Right cardiac atrium (tissue), 5 donors: ENCODE measurements at regions not wholly inside any gene's neighbourhood (a gene's known extent, or its start where the extent isn't known, plus 50 kb on each side); places are given as distances from the start of the nearest gene placed in this dataset.

ENCODE experiments used
- ATAC-seq, 2 donors: fragments of 200-7000 bp; cut with Tn5 transposase; one replicate each; pipeline versions ENCODE4 v1.8.0 to v1.9.1; 2020; ENCODE audit warnings: moderate library complexity in 2 of 2, mild to moderate bottlenecking in 1 of 2
- DNase-seq, 3 donors: peaks; one replicate each; pipeline ENCODE4 v3.0.0-alpha.2; 2020
- H3K27ac ChIP-seq: one replicate; pipeline ENCODE4 v1.5.1; 2013; ENCODE audit warnings: mild to moderate bottlenecking, low read length, control low read depth, moderate library complexity
- H3K27me3 ChIP-seq: one replicate; pipeline ENCODE4 v1.6.1; 2013; ENCODE audit not compliant: control insufficient read depth, insufficient read depth
- H3K4me1 ChIP-seq: one replicate; pipeline ENCODE4 v1.6.1; 2013; ENCODE audit warnings: low read length; ENCODE audit not compliant: control insufficient read depth, insufficient read depth
- H3K4me3 ChIP-seq: one replicate; pipeline ENCODE4 v1.5.1; 2013; ENCODE audit warnings: low read length, control low read depth
- H3K9me3 ChIP-seq: one replicate; pipeline ENCODE4 v1.6.1; 2013; ENCODE audit warnings: low read length; ENCODE audit not compliant: control insufficient read depth
- WGBS: extraction: QIAGEN DNeasy Blood & Tissue Kit; methylation state at CpG from one replicate; pipeline ENCODE4 v1.1.7; 2013; 5-methylcytosine and 5-hydroxymethylcytosine counted together
- intact Hi-C, 4 donors: fragments of 100-400 bp; cut with DNase I; formaldehyde crosslinking; loops; one replicate each; pipeline versions ENCODE4 v1.11.0 to v1.14.0; 2022 to 2023
- donor health status: healthy with polysubstance abuse.
- donor health status: DM: no; HTN: yes; CAD: no.
- donor health status: DM: no; HTN: no; CAD: no.
- donor health status: DM: no; HTN: yes; CAD: no; lungs with severe emphysema.
- donor health status: DM: yes; HTN: yes; CAD: no.

GRCh38 chr18:45539491-45539891 lies 75.8 kb upstream of the SLC14A2 start:
- WGBS: 85% methylated on average over 5 of the region's 5 CpGs
- no peak for ATAC-seq
- intact Hi-C loops: no loop called here
- Histone ChIP-seq H3K27me3 (no peaks in the 10 kb centered on the region), H3K4me1 (no peaks in the 10 kb centered on the region), H3K9me3 (no peaks in the 10 kb centered on the region), H3K4me3 (no peak overlapping the region), H3K27ac (no peak overlapping the region)
- no peak for DNase-seq

- ATAC-seq (no peak), DNase-seq (no peak)
- Histone ChIP-seq H3K27me3 (no peaks in the 10 kb centered on the region), H3K4me3 (no peak overlapping the region), H3K9me3 (no peaks in the 10 kb centered on the region), H3K27ac (no peak overlapping the region), H3K4me1 (no peaks in the 10 kb centered on the region)
- intact Hi-C loops: no loop called here
- WGBS: 78% methylated on average over 7 of the region's 7 CpGs
Measured at GRCh38 chr18:45540125-45540524, 75.2 kb upstream of the SLC14A2 start.

GRCh38 chr18:45541421-45541820 lies 73.9 kb upstream of the SLC14A2 start:
- no peaks in the 10 kb centered on the region for H3K9me3 ChIP-seq
- H3K27me3 ChIP-seq: no peaks in the 10 kb centered on the region
- intact Hi-C loops: no loop called here
- ATAC-seq: no peak
- no peaks in the 10 kb centered on the region for H3K4me1 ChIP-seq
- 89% methylated on average over 2 of the region's 2 CpGs for WGBS
- DNase-seq: no peak
- H3K27ac ChIP-seq: no peak overlapping the region
- no peak overlapping the region for H3K4me3 ChIP-seq

- ATAC-seq (no peak), DNase-seq (no peak)
- no peaks in the 10 kb centered on the region for H3K4me1 ChIP-seq
- H3K9me3 ChIP-seq: no peaks in the 10 kb centered on the region
- no peak overlapping the region for H3K4me3 ChIP-seq
- 58% methylated on average over 5 of the region's 5 CpGs for WGBS
- H3K27ac ChIP-seq: no peak overlapping the region
- H3K27me3 ChIP-seq: no peaks in the 10 kb centered on the region
- intact Hi-C loops: no loop called here
Measured at GRCh38 chr18:45542043-45542442, 73.2 kb upstream of the SLC14A2 start.

- no peaks in the 10 kb centered on the region for H3K27me3 ChIP-seq
- H3K4me1 ChIP-seq: no peaks in the 10 kb centered on the region
- WGBS: 85% methylated on average over 4 of the region's 4 CpGs
- ATAC-seq (no peak), DNase-seq (no peak)
- intact Hi-C loops: no loop called here
- no peak overlapping the region for H3K4me3 ChIP-seq
- H3K27ac ChIP-seq: no peak overlapping the region
- no peaks in the 10 kb centered on the region for H3K9me3 ChIP-seq
Measured at GRCh38 chr18:45547910-45548309, 67.4 kb upstream of the SLC14A2 start.

GRCh38 chr18:45548614-45549013 lies 66.7 kb upstream of the SLC14A2 start:
- WGBS: 90% methylated on average over 1 of the region's 1 CpG
- no peak for DNase-seq
- H3K27ac ChIP-seq: no peak overlapping the region
- intact Hi-C loops: no loop called here
- H3K9me3 ChIP-seq: no peaks in the 10 kb centered on the region
- no peak for ATAC-seq
- no peaks in the 10 kb centered on the region for H3K4me1 ChIP-seq
- H3K4me3 ChIP-seq: no peak overlapping the region
- H3K27me3 ChIP-seq: no peaks in the 10 kb centered on the region

- DNase-seq: no peak
- WGBS: 94% methylated on average over 7 of the region's 7 CpGs
- intact Hi-C loops: no loop called here
- no peak overlapping the region for H3K27ac ChIP-seq
- no peak overlapping the region for H3K4me3 ChIP-seq
- no peaks in the 10 kb centered on the region for H3K4me1 ChIP-seq
- ATAC-seq: no peak
- H3K27me3 ChIP-seq: no peaks in the 10 kb centered on the region
- no peaks in the 10 kb centered on the region for H3K9me3 ChIP-seq
Measured at GRCh38 chr18:45549290-45549689, 66.0 kb upstream of the SLC14A2 start.

- H3K4me1 ChIP-seq: no peaks in the 10 kb centered on the region
- intact Hi-C loops: no loop called here
- WGBS: 82% methylated on average over 6 of the region's 6 CpGs
- no peaks in the 10 kb centered on the region for H3K9me3 ChIP-seq
- no peaks in the 10 kb centered on the region for H3K27me3 ChIP-seq
- H3K4me3 ChIP-seq: no peak overlapping the region
- no peak for ATAC-seq
- H3K27ac ChIP-seq: no peak overlapping the region
- no peak for DNase-seq
Measured at GRCh38 chr18:45551142-45551815, 64.0 kb upstream of the SLC14A2 start.

- 77% methylated on average over 7 of the region's 7 CpGs for WGBS
- H3K27me3 ChIP-seq: no peaks in the 10 kb centered on the region
- ATAC-seq: no peak
- intact Hi-C loops: no loop called here
- no peak overlapping the region for H3K4me3 ChIP-seq
- no peak for DNase-seq
- H3K27ac ChIP-seq: no peak overlapping the region
- no peaks in the 10 kb centered on the region for H3K9me3 ChIP-seq
- no peaks in the 10 kb centered on the region for H3K4me1 ChIP-seq
Measured at GRCh38 chr18:45553723-45554388, 61.4 kb upstream of the SLC14A2 start.

GRCh38 chr18:45554389-45554737 lies 60.9 kb upstream of the SLC14A2 start:
- DNase-seq (peak; percentile 24 to 74 (median 73)), ATAC-seq (peak in 1 of 2 donors; percentile 27)
- WGBS: 50% methylated on average over 6 of the region's 6 CpGs
- no peak overlapping the region for H3K27ac ChIP-seq
- intact Hi-C loops: no loop called here
- no peaks in the 10 kb centered on the region for H3K4me1 ChIP-seq
- H3K9me3 ChIP-seq: no peaks in the 10 kb centered on the region
- no peaks in the 10 kb centered on the region for H3K27me3 ChIP-seq
- no peak overlapping the region for H3K4me3 ChIP-seq

- WGBS: 98% methylated on average over 2 of the region's 2 CpGs
- H3K4me1 ChIP-seq: peaks cover 2% of the 10 kb centered on the region
- ATAC-seq: no peak
- H3K4me3 ChIP-seq: no peak overlapping the region
- no peaks in the 10 kb centered on the region for H3K27me3 ChIP-seq
- intact Hi-C loops: no loop called here
- no peak overlapping the region for H3K27ac ChIP-seq
- DNase-seq: no peak
- no peaks in the 10 kb centered on the region for H3K9me3 ChIP-seq
Measured at GRCh38 chr18:45556222-45556621, 59.1 kb upstream of the SLC14A2 start.

- Histone ChIP-seq H3K4me1 (peaks cover 4% of the 10 kb centered on the region), H3K4me3 (no peak overlapping the region), H3K9me3 (no peaks in the 10 kb centered on the region), H3K27ac (no peak overlapping the region), H3K27me3 (no peaks in the 10 kb centered on the region)
- intact Hi-C loops: no loop called here
- 77% methylated on average over 4 of the region's 4 CpGs for WGBS
- DNase-seq: no peak
- no peak for ATAC-seq
Measured at GRCh38 chr18:45557287-45557686, 58.0 kb upstream of the SLC14A2 start.
